ENCODE measurements at regions not wholly inside any gene's neighbourhood (a gene's known extent, or its start where the extent isn't known, plus 50 kb on each side); places are given as distances from the start of the nearest gene placed in this dataset.
"Not testable (repeated sequence)": the region's sequence is repeated elsewhere in the genome, so short reads cannot be mapped to it uniquely, and the experiment has no call there.

GRCh38 chr5:52255308-52255707 is 532.4 kb upstream of the ITGA1 start:
- Histone ChIP-seq H3K27me3 (ENCODE audit: control insufficient read depth, insufficient read depth, low read length) (no peaks in the 10 kb centered on the region), H3K4me1 (ENCODE audit: control insufficient read depth, insufficient read depth, low read length) (no peaks in the 10 kb centered on the region), H3K9me3 (replicated peaks; ENCODE audit: low read length) (no peaks in the 10 kb centered on the region), H3K4me2 (ENCODE audit: low read length) (no peak overlapping the region), H3K36me3 (ENCODE audit: insufficient read depth, low read length) (no peaks in the 10 kb centered on the region), H3K9ac (ENCODE audit: low read depth, low read length) (no peak overlapping the region), H3K4me3 (ENCODE audit: low read length) (no peak overlapping the region)

- no peaks in the 10 kb centered on the region for H3K36me3 ChIP-seq (ENCODE audit: insufficient read depth, low read length)
- no peaks in the 10 kb centered on the region for H3K9me3 ChIP-seq (replicated peaks; ENCODE audit: low read length)
- H3K4me3 ChIP-seq (ENCODE audit: low read length), result no peak overlapping the region
- H3K4me2 ChIP-seq (ENCODE audit: low read length), result no peak overlapping the region
- no peaks in the 10 kb centered on the region for H3K27me3 ChIP-seq (ENCODE audit: control insufficient read depth, insufficient read depth, low read length)
- H3K4me1 ChIP-seq (ENCODE audit: control insufficient read depth, insufficient read depth, low read length), result no peaks in the 10 kb centered on the region
- no peak overlapping the region for H3K9ac ChIP-seq (ENCODE audit: low read depth, low read length)
Observed at GRCh38 chr5:52262844-52263243, 524.9 kb upstream of the ITGA1 start.

- Histone ChIP-seq H3K4me1 (ENCODE audit: control insufficient read depth, insufficient read depth, low read length) (no peaks in the 10 kb centered on the region), H3K9ac (ENCODE audit: low read depth, low read length) (no peak overlapping the region), H3K27me3 (ENCODE audit: control insufficient read depth, insufficient read depth, low read length) (no peaks in the 10 kb centered on the region), H3K9me3 (replicated peaks; ENCODE audit: low read length) (no peaks in the 10 kb centered on the region), H3K4me2 (ENCODE audit: low read length) (no peak overlapping the region), H3K4me3 (ENCODE audit: low read length) (no peak overlapping the region), H3K36me3 (ENCODE audit: insufficient read depth, low read length) (no peaks in the 10 kb centered on the region)
Observed at GRCh38 chr5:52269401-52269800, 518.3 kb upstream of the ITGA1 start.

GRCh38 chr5:52269859-52270258 is 517.9 kb upstream of the ITGA1 start:
- no peak overlapping the region for H3K4me3 ChIP-seq (ENCODE audit: low read length)
- H3K4me1 ChIP-seq (ENCODE audit: control insufficient read depth, insufficient read depth, low read length), result no peaks in the 10 kb centered on the region
- H3K4me2 ChIP-seq (ENCODE audit: low read length), result no peak overlapping the region
- H3K9me3 ChIP-seq (replicated peaks; ENCODE audit: low read length), result no peaks in the 10 kb centered on the region
- no peak overlapping the region for H3K9ac ChIP-seq (ENCODE audit: low read depth, low read length)
- no peaks in the 10 kb centered on the region for H3K36me3 ChIP-seq (ENCODE audit: insufficient read depth, low read length)
- no peaks in the 10 kb centered on the region for H3K27me3 ChIP-seq (ENCODE audit: control insufficient read depth, insufficient read depth, low read length)

GRCh38 chr5:52275639-52276038 is 512.1 kb upstream of the ITGA1 start:
- no peaks in the 10 kb centered on the region for H3K36me3 ChIP-seq (ENCODE audit: insufficient read depth, low read length)
- no peaks in the 10 kb centered on the region for H3K4me1 ChIP-seq (ENCODE audit: control insufficient read depth, insufficient read depth, low read length)
- H3K4me3 ChIP-seq (ENCODE audit: low read length), result no peak overlapping the region
- no peaks in the 10 kb centered on the region for H3K9me3 ChIP-seq (replicated peaks; ENCODE audit: low read length)
- H3K27me3 ChIP-seq (ENCODE audit: control insufficient read depth, insufficient read depth, low read length), result no peaks in the 10 kb centered on the region
- H3K4me2 ChIP-seq (ENCODE audit: low read length), result no peak overlapping the region
- H3K9ac ChIP-seq (ENCODE audit: low read depth, low read length), result no peak overlapping the region

GRCh38 chr5:52277101-52277500 is 510.6 kb upstream of the ITGA1 start:
- no peaks in the 10 kb centered on the region for H3K4me1 ChIP-seq (ENCODE audit: control insufficient read depth, insufficient read depth, low read length)

GRCh38 chr5:52282647-52283046 is 505.1 kb upstream of the ITGA1 start:
- H3K4me3 ChIP-seq (ENCODE audit: low read length), result no peak overlapping the region
- H3K36me3 ChIP-seq (ENCODE audit: insufficient read depth, low read length), result no peaks in the 10 kb centered on the region
- H3K27me3 ChIP-seq (ENCODE audit: control insufficient read depth, insufficient read depth, low read length), result no peaks in the 10 kb centered on the region
- H3K4me1 ChIP-seq (ENCODE audit: control insufficient read depth, insufficient read depth, low read length), result no peaks in the 10 kb centered on the region
- H3K4me2 ChIP-seq (ENCODE audit: low read length), result no peak overlapping the region
- H3K9me3 ChIP-seq (replicated peaks; ENCODE audit: low read length), result no peaks in the 10 kb centered on the region
- no peak overlapping the region for H3K9ac ChIP-seq (ENCODE audit: low read depth, low read length)

More at GRCh38 chr5:52277101-52277500, 510.6 kb upstream of the ITGA1 start:
- H3K4me2 ChIP-seq (ENCODE audit: low read length), result no peak overlapping the region
- H3K9me3 ChIP-seq (replicated peaks; ENCODE audit: low read length), result no peaks in the 10 kb centered on the region
- H3K9ac ChIP-seq (ENCODE audit: low read depth, low read length), result no peak overlapping the region
- no peaks in the 10 kb centered on the region for H3K27me3 ChIP-seq (ENCODE audit: control insufficient read depth, insufficient read depth, low read length)
- no peak overlapping the region for H3K4me3 ChIP-seq (ENCODE audit: low read length)
- H3K36me3 ChIP-seq (ENCODE audit: insufficient read depth, low read length), result no peaks in the 10 kb centered on the region

GRCh38 chr5:52283221-52283620 is 504.5 kb upstream of the ITGA1 start:
- H3K4me1 ChIP-seq (ENCODE audit: control insufficient read depth, insufficient read depth, low read length), result no peaks in the 10 kb centered on the region

GRCh38 chr5:52300703-52301372 is 486.9 kb upstream of the ITGA1 start:
- H3K9ac ChIP-seq (ENCODE audit: low read depth, low read length), result no peak overlapping the region
- H3K9me3 ChIP-seq (replicated peaks; ENCODE audit: low read length), result no peaks in the 10 kb centered on the region
- no peak overlapping the region for H3K4me2 ChIP-seq (ENCODE audit: low read length)
- no peaks in the 10 kb centered on the region for H3K27me3 ChIP-seq (ENCODE audit: control insufficient read depth, insufficient read depth, low read length)
- H3K4me1 ChIP-seq (ENCODE audit: control insufficient read depth, insufficient read depth, low read length), result no peaks in the 10 kb centered on the region
- no peaks in the 10 kb centered on the region for H3K36me3 ChIP-seq (ENCODE audit: insufficient read depth, low read length)
- no peak overlapping the region for H3K4me3 ChIP-seq (ENCODE audit: low read length)

More at GRCh38 chr5:52283221-52283620, 504.5 kb upstream of the ITGA1 start:
- H3K4me2 ChIP-seq (ENCODE audit: low read length), result no peak overlapping the region
- H3K36me3 ChIP-seq (ENCODE audit: insufficient read depth, low read length), result no peaks in the 10 kb centered on the region
- no peak overlapping the region for H3K4me3 ChIP-seq (ENCODE audit: low read length)
- no peak overlapping the region for H3K9ac ChIP-seq (ENCODE audit: low read depth, low read length)
- H3K9me3 ChIP-seq (replicated peaks; ENCODE audit: low read length), result no peaks in the 10 kb centered on the region
- no peaks in the 10 kb centered on the region for H3K27me3 ChIP-seq (ENCODE audit: control insufficient read depth, insufficient read depth, low read length)

- not testable (repeated sequence) for H3K27me3 ChIP-seq (ENCODE audit: control insufficient read depth, insufficient read depth, low read length); H3K9me3 ChIP-seq (replicated peaks; ENCODE audit: low read length); H3K4me3 ChIP-seq (ENCODE audit: low read length); H3K9ac ChIP-seq (ENCODE audit: low read depth, low read length); H3K4me2 ChIP-seq (ENCODE audit: low read length); H3K4me1 ChIP-seq (ENCODE audit: control insufficient read depth, insufficient read depth, low read length); H3K36me3 ChIP-seq (ENCODE audit: insufficient read depth, low read length)
Observed at GRCh38 chr5:52304816-52305215, 482.9 kb upstream of the ITGA1 start.

GRCh38 chr5:52328220-52328806 is 459.4 kb upstream of the ITGA1 start:
- H3K9me3 ChIP-seq (replicated peaks; ENCODE audit: low read length), result no peaks in the 10 kb centered on the region
- H3K9ac ChIP-seq (ENCODE audit: low read depth, low read length), result no peak overlapping the region
- H3K27me3 ChIP-seq (ENCODE audit: control insufficient read depth, insufficient read depth, low read length), result no peaks in the 10 kb centered on the region
- H3K4me2 ChIP-seq (ENCODE audit: low read length), result no peak overlapping the region
- H3K36me3 ChIP-seq (ENCODE audit: insufficient read depth, low read length), result no peaks in the 10 kb centered on the region
- H3K4me1 ChIP-seq (ENCODE audit: control insufficient read depth, insufficient read depth, low read length), result no peaks in the 10 kb centered on the region
- no peak overlapping the region for H3K4me3 ChIP-seq (ENCODE audit: low read length)

- Histone ChIP-seq H3K9me3 (replicated peaks; ENCODE audit: low read length) (no peaks in the 10 kb centered on the region), H3K9ac (ENCODE audit: low read depth, low read length) (no peak overlapping the region), H3K4me2 (ENCODE audit: low read length) (no peak overlapping the region), H3K4me3 (ENCODE audit: low read length) (no peak overlapping the region), H3K36me3 (ENCODE audit: insufficient read depth, low read length) (no peaks in the 10 kb centered on the region), H3K4me1 (ENCODE audit: control insufficient read depth, insufficient read depth, low read length) (no peaks in the 10 kb centered on the region), H3K27me3 (ENCODE audit: control insufficient read depth, insufficient read depth, low read length) (no peaks in the 10 kb centered on the region)
Observed at GRCh38 chr5:52331725-52332124, 456.0 kb upstream of the ITGA1 start.
